Stimulated activated CD4-positive, alpha-beta T cell treated with anti-CD3 and anti-CD28 coated beads, Interleukin-4, amount 100 ng/mL, for 4 hours (primary cell): ENCODE measurements at regions not wholly inside any gene's neighbourhood (a gene's known extent, or its start where the extent isn't known, plus 50 kb on each side); places are given as distances from the start of the nearest gene placed in this dataset.
"Not testable (repeated sequence)": the region's sequence is repeated elsewhere in the genome, so short reads cannot be mapped to it uniquely, and the experiment has no call there.

ENCODE experiments used
- DNase-seq, 2 experiments: peaks; one replicate each; pipeline ENCODE4 v3.0.0-alpha.2; 2020

GRCh38 chr4:102397056-102397455 lies 51.8 kb upstream of the SLC39A8 start:
- not testable (repeated sequence) for DNase-seq

- DNase-seq: no peak
These were observed 53.7 kb upstream of the SLC39A8 start for GRCh38 chr4:102399021-102399420.

GRCh38 chr4:102400898-102401297 lies 55.6 kb upstream of the SLC39A8 start:
- no peak for DNase-seq

GRCh38 chr4:102402223-102402622 lies 56.9 kb upstream of the SLC39A8 start:
- no peak for DNase-seq

GRCh38 chr4:102403116-102403515 lies 57.8 kb upstream of the SLC39A8 start:
- no peak for DNase-seq

- DNase-seq: no peak
These were observed 59.2 kb upstream of the SLC39A8 start for GRCh38 chr4:102404431-102404969.

GRCh38 chr4:102405821-102406401 lies 60.6 kb upstream of the SLC39A8 start:
- no peak for DNase-seq

- DNase-seq: not testable (repeated sequence)
These were observed 65.6 kb upstream of the SLC39A8 start for GRCh38 chr4:102410884-102411283.

GRCh38 chr4:102411408-102411807 lies 66.1 kb upstream of the SLC39A8 start:
- no peak for DNase-seq

- no peak for DNase-seq
These were observed 71.5 kb upstream of the SLC39A8 start for GRCh38 chr4:102416765-102417164.

- no peak for DNase-seq
These were observed 75.5 kb upstream of the SLC39A8 start for GRCh38 chr4:102420563-102421398.

GRCh38 chr4:102422843-102423242 lies 77.6 kb upstream of the SLC39A8 start:
- DNase-seq: no peak

- DNase-seq: no peak
These were observed 77.8 kb upstream of the NFKB1 start for GRCh38 chr4:102423375-102423774.

- no peak for DNase-seq
These were observed 73.7 kb upstream of the NFKB1 start for GRCh38 chr4:102427371-102427998.

- no peak for DNase-seq
These were observed 73.0 kb upstream of the NFKB1 start for GRCh38 chr4:102428122-102428521.

GRCh38 chr4:102429553-102429952 lies 71.6 kb upstream of the NFKB1 start:
- no peak for DNase-seq

GRCh38 chr4:102430461-102430910 lies 70.7 kb upstream of the NFKB1 start:
- DNase-seq: no peak

GRCh38 chr4:102431608-102431961 lies 69.6 kb upstream of the NFKB1 start:
- no peak for DNase-seq

GRCh38 chr4:102437111-102437510 lies 64.0 kb upstream of the NFKB1 start:
- DNase-seq: no peak

- DNase-seq: no peak
These were observed 62.5 kb upstream of the NFKB1 start for GRCh38 chr4:102438396-102439235.

GRCh38 chr4:102439236-102439614 lies 61.9 kb upstream of the NFKB1 start:
- no peak for DNase-seq

GRCh38 chr4:102439812-102440211 lies 61.3 kb upstream of the NFKB1 start:
- DNase-seq: no peak

GRCh38 chr4:102440498-102440897 lies 60.7 kb upstream of the NFKB1 start:
- no peak for DNase-seq
